Activated CD4-positive, alpha-beta T cell treated with anti-CD3 and anti-CD28 coated beads, Interleukin-2, amount 10 ng/mL, durations not matched to agents 24 days and 14 days (primary cell): ENCODE measurements at regions not wholly inside any gene's neighbourhood (a gene's known extent, or its start where the extent isn't known, plus 50 kb on each side); places are given as distances from the start of the nearest gene placed in this dataset.
"Not testable (repeated sequence)": the region's sequence is repeated elsewhere in the genome, so short reads cannot be mapped to it uniquely, and the experiment has no call there.

Experiments
- DNase-seq: peaks from one replicate; pipeline ENCODE4 v3.0.0; 2022
- H3K27ac Mint-ChIP-seq: one replicate; pipeline ENCODE4 v1.8.0; 2022; ENCODE audit warnings: mild to moderate bottlenecking, mixed read lengths
- H3K27me3 Mint-ChIP-seq: one replicate; pipeline ENCODE4 v1.8.0; 2022; ENCODE audit warnings: mixed read lengths
- H3K36me3 Mint-ChIP-seq: one replicate; pipeline ENCODE4 v1.8.0; 2022; ENCODE audit warnings: low read depth, mild to moderate bottlenecking, mixed read lengths
- H3K4me1 Mint-ChIP-seq: one replicate; pipeline ENCODE4 v1.8.0; 2021; ENCODE audit warnings: mixed read lengths
- H3K4me3 Mint-ChIP-seq: one replicate; pipeline ENCODE4 v1.8.0; 2022; ENCODE audit warnings: mild to moderate bottlenecking, moderate library complexity, mixed read lengths
- H3K9me3 Mint-ChIP-seq: one replicate; pipeline ENCODE4 v1.8.0; 2021; ENCODE audit warnings: mixed read lengths
- intact Hi-C: fragments of 100-400 bp; cut with micrococcal nuclease; formaldehyde crosslinking; loops from one replicate; pipeline ENCODE4 v1.15.1; 2023

DNA sequence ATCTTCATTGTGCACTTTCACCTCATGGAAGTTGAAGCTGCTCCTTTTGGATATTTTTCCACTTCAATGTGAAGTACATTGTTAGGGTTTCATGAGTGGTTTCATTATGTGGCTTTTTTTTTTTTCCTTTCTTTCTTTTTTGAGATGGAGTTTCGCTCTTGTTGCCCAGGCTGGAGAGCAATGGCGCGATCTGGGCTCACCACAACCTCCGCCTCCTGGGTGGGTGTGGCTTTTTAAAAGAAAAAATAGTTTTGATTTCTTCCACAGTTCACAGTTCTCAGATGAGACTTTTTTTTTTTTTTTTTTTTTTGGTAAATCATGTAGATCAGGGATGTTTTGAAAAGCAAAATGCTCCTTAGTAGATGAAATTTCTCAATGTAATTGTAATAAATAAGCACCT is 652.3 kb upstream of the ANKRD30A start:
- Mint-ChIP-seq H3K27ac (no peak overlapping the region), H3K36me3 (no peaks in the 10 kb centered on the region), H3K4me3 (no peak overlapping the region), H3K9me3 (peaks cover 5% of the 10 kb centered on the region), H3K27me3 (no peaks in the 10 kb centered on the region), H3K4me1 (no peaks in the 10 kb centered on the region)
- intact Hi-C loops: no loop called here
- no peak for DNase-seq

DNA sequence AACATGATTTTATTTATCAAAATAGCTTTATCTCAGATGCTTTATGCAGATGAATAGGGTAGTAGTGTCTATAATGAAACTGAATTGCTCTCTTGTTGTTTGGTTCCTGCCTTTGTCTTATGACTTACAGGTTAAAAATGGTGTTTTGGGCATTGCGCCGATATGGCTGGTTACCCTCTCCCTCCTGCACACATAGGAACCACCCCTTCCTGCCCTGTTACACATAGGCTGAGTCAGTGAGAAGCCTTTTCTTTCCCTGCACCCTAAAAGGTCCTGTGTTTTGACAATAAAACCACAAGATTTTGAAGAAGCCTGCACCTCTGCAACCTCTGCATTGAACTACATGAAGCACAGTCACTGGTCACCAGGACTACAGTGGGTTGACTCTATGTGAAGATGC is 655.8 kb upstream of the ANKRD30A start:
- no peaks in the 10 kb centered on the region for H3K27me3 Mint-ChIP-seq
- H3K27ac Mint-ChIP-seq: no peak overlapping the region
- H3K9me3 Mint-ChIP-seq: peaks cover 6% of the 10 kb centered on the region
- intact Hi-C loops: no loop called here
- H3K36me3 Mint-ChIP-seq: no peaks in the 10 kb centered on the region
- no peak overlapping the region for H3K4me3 Mint-ChIP-seq
- DNase-seq: no peak
- no peaks in the 10 kb centered on the region for H3K4me1 Mint-ChIP-seq

DNA sequence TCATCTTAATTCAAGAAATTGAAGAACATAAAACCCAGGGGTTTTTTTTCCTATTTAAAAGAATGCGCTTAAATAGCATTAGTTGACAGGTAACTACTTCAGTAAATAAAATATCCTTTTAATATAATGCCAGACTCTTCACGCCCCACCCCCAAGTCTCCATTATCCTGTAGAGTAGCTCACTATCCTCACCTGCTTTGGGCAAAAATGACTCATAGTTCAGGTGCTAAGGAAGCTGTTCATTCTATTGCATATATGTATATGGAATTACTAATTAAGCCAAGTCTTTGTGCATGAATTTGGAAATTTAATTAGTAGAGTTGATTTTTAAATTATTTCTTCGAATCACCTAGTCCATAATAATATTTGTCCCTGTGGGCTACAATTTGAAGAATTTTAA is 656.8 kb upstream of the ANKRD30A start:
- no peak overlapping the region for H3K4me3 Mint-ChIP-seq
- H3K36me3 Mint-ChIP-seq: no peaks in the 10 kb centered on the region
- peaks cover 10% of the 10 kb centered on the region for H3K9me3 Mint-ChIP-seq
- H3K27me3 Mint-ChIP-seq: no peaks in the 10 kb centered on the region
- H3K4me1 Mint-ChIP-seq: no peaks in the 10 kb centered on the region
- no peak overlapping the region for H3K27ac Mint-ChIP-seq
- no peak for DNase-seq
- intact Hi-C loops: no loop called here

DNA sequence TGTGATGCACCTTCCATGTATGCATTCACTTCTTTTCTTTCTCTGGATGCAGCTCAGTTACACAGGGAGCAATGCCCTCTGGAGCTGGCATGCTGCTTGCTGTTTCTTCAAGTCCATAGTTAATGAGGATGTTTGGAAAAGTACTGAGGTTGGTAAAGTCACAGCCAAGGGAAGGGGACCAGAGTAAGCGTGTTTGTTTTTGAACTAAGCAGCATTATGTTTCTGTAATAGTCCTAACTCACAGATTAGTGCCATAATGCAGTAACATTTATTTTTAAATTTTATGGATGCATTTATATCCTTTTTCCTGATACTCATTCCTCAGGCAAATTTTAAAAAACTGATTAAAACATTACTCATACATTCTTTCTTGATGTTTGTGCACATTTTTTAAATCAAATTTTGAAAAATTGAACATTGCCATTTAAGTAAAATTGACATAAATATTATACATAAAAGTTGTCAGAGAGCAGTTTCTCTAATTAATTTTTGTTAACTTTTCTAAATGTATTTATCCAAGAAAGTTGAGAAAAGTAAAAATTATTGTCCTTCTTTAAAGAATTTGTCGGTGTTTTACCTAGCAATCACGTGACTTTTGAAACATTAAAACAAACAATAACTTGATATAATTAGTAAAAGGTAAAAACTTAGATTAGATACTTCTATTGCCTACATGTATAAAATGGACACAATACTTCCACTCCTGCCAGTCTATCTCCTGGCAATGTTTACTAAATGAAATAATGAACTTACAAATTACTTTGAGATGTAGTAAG is 659.6 kb upstream of the ANKRD30A start:
- intact Hi-C loops: no loop called here
- Mint-ChIP-seq H3K9me3 (peaks cover 18% of the 10 kb centered on the region), H3K27ac (no peak overlapping the region), H3K27me3 (no peaks in the 10 kb centered on the region), H3K4me1 (no peaks in the 10 kb centered on the region), H3K4me3 (no peak overlapping the region), H3K36me3 (no peaks in the 10 kb centered on the region)
- DNase-seq: no peak

DNA sequence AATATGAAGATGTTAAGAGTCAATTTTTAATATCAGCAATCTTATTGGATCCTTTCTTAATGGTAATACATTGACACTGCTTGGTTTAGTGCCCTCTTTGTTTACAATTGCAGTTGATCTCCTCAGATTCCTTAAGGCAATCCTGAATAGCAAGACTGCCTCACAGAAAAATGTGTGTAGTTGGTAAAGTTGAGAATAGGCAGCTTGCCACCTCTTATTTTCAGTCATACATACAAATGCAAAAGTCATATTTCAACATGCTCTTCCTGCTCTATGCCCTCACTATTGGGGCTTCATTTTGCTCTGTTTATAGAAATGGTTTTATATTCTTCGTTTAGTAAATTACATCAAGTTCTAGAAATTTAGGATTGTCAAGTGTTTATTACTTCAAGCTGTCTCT is 661.1 kb upstream of the ANKRD30A start:
- H3K27me3 Mint-ChIP-seq: no peaks in the 10 kb centered on the region
- DNase-seq: no peak
- no peaks in the 10 kb centered on the region for H3K4me1 Mint-ChIP-seq
- intact Hi-C loops: no loop called here
- no peak overlapping the region for H3K27ac Mint-ChIP-seq
- H3K36me3 Mint-ChIP-seq: no peaks in the 10 kb centered on the region
- H3K9me3 Mint-ChIP-seq: peaks cover 18% of the 10 kb centered on the region
- H3K4me3 Mint-ChIP-seq: no peak overlapping the region

DNA sequence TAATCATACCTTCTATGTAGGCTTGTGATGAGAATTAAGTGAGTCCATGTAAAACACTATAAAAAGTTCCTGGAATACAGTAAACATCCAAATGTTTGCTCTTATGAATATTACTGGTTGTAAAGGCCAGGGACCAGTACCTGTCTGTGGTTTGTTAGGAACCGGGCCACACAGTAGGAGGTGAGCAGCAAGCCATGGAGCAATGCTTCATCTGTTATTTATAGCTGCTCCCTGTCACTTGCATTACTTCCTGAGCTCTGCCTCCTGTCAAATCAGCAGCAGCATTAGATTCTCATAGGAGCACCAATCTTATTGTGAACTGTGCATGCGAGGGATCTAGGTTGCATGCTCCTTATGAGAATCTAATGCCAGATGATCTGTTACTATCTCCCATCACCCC is 662.0 kb upstream of the ANKRD30A start:
- DNase-seq: no peak

DNA sequence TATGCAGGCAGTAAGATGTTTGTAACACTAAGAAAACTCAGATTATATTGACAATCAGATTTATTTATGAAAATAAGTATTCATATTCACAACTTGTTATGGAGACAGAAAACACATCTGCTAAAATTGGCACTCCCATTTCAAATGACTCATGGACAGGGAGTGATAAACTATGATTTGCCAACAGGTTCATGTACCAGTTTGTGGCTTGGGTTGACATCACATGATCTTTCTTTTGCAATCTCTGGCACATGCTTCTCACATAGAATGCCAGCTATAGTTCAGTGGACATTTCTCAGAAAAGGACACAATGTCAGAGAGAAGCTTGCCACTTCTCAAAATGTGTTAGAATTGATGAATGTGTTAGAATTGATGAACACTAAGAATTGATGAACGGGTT is 663.2 kb upstream of the ANKRD30A start:
- intact Hi-C loops: no loop called here
- no peaks in the 10 kb centered on the region for H3K36me3 Mint-ChIP-seq

More for the DNA sequence above, 662.0 kb upstream of the ANKRD30A start:
- Mint-ChIP-seq H3K27ac (no peak overlapping the region), H3K9me3 (peaks cover 20% of the 10 kb centered on the region), H3K27me3 (no peaks in the 10 kb centered on the region), H3K4me3 (no peak overlapping the region), H3K4me1 (no peaks in the 10 kb centered on the region), H3K36me3 (no peaks in the 10 kb centered on the region)
- intact Hi-C loops: no loop called here

DNA sequence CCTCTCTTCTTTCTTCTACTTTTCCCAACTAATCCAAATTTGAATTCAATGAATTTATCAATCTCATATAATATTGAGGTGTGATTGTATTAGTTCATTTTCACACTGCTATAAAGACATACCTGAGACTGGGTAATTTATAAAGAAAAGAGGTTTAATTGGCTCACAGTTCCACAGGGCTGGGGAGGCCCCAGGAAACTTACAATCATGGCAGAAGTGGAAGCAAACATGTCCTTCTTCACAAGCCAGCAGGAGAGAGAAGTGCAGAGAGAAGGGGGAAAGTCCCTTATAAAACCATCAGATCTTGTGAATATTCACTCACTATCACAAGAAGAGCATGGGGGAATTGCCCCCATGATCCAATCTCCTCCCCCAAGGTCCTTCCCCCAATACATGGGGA is 667.0 kb upstream of the ANKRD30A start:
- H3K27ac Mint-ChIP-seq, H3K36me3 Mint-ChIP-seq, intact Hi-C loops, H3K27me3 Mint-ChIP-seq, H3K4me1 Mint-ChIP-seq, H3K4me3 Mint-ChIP-seq, DNase-seq: not testable (repeated sequence)
- peaks cover 19% of the 10 kb centered on the region for H3K9me3 Mint-ChIP-seq

More for the DNA sequence above, 663.2 kb upstream of the ANKRD30A start:
- no peaks in the 10 kb centered on the region for H3K4me1 Mint-ChIP-seq
- DNase-seq: no peak
- peaks cover 24% of the 10 kb centered on the region for H3K9me3 Mint-ChIP-seq
- H3K27me3 Mint-ChIP-seq: no peaks in the 10 kb centered on the region
- H3K27ac Mint-ChIP-seq: no peak overlapping the region
- H3K4me3 Mint-ChIP-seq: no peak overlapping the region

DNA sequence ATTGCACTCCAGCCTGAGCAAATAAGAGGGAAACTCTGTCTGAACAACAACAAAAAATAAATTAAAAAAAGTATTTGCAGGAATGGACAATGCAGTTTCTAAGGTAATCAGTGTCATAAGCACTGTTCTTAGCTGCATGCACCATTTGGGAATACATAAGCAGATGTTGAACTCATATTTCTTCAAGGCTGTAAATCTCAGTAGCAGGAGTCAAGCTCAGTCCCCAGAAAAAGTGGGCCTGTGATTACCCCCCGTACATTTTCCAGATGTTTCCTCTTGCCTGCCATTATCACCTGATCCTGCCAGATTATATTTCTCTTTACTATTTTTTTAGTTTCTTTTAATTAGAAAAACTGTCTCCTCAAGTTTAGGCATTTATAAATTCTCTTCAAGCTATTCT is 667.6 kb upstream of the ANKRD30A start:
- Mint-ChIP-seq H3K36me3 (no peaks in the 10 kb centered on the region), H3K27ac (no peak overlapping the region), H3K4me1 (no peaks in the 10 kb centered on the region), H3K9me3 (peaks cover 19% of the 10 kb centered on the region), H3K27me3 (no peaks in the 10 kb centered on the region), H3K4me3 (no peak overlapping the region)
- DNase-seq: no peak
- intact Hi-C loops: no loop called here

DNA sequence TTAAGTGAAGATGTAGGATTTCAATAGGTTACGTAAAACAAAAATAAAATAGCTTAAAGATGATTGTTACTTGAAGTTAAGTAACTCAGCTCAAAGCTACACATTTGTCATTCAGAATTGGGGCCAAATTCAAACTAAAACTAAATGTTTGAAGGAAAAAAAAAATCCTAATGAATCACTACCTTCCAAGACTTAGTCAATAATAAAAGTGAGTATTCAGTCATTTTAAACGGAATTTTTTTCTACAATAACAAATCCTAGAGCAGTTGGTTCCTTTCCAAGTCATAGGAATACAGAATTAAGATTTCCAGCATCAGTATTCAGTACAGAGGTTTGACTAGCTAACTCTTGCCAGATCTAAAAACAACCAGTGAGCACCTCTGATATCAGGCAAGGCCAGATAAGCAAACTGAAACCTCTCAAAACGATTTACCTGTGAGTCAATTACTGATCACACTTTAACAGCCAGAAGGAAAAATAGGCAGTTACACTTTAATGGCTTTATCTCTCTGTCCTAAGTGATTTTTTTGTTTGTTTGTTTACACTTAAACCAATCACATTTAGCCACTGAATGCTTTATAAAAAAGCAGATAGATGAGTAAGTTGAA is 669.8 kb upstream of the ANKRD30A start:
- no peak for DNase-seq
- H3K4me1 Mint-ChIP-seq: no peaks in the 10 kb centered on the region
- no peak overlapping the region for H3K4me3 Mint-ChIP-seq
- peaks cover 10% of the 10 kb centered on the region for H3K9me3 Mint-ChIP-seq
- H3K27ac Mint-ChIP-seq: no peak overlapping the region
- no peaks in the 10 kb centered on the region for H3K36me3 Mint-ChIP-seq
- no peaks in the 10 kb centered on the region for H3K27me3 Mint-ChIP-seq
- intact Hi-C loops: no loop called here

DNA sequence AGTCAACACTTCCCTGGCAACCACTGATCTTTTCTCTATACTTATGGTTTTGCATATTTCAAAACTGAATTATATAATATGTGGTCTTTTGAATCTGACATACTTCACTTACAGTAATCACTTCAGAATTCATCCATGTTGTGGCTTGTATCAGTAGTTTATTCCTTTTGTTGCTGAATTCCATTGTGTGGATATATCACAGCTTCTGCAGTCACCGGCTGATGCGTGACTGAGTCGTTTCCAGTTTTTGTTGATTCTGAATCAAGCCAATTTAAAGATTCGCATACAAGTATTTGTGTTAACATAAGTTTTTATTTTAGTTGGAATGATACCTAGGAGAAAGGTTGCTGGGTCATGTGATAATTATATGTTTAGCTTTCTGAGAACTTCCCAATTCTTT is 672.5 kb upstream of the ANKRD30A start:
- Mint-ChIP-seq H3K4me1 (no peaks in the 10 kb centered on the region), H3K27me3 (no peaks in the 10 kb centered on the region), H3K9me3 (no peaks in the 10 kb centered on the region), H3K27ac (no peak overlapping the region), H3K36me3 (no peaks in the 10 kb centered on the region), H3K4me3 (no peak overlapping the region)
- DNase-seq: no peak
- intact Hi-C loops: no loop called here

DNA sequence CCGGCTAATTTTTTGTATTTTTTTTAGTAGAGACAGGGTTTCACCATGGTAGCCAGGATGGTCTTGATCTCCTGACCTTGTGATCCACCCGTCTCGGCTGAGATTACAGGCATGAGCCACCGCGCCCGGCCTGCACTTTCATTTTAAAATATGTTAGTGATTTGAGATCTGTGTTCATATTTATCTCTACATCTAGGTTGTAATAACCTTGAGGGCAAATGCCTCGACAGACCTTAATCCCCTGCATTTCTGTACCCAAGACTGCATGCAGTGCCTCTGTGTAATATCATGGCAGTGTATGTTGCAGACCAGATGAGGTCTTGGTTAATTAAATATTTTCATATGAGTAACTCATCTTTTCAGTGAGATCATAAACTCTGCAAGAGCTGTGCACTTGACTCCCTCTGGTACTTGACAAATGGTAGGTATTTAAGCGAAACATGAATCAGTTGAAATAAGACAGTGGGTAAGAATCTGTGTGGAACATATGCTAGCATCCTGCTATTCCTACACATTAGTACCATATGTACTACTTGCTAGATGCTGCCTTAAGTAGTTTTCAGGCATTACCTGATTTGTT is 673.9 kb upstream of the ANKRD30A start:
- Mint-ChIP-seq H3K4me1 (no peaks in the 10 kb centered on the region), H3K4me3 (no peak overlapping the region), H3K36me3 (no peaks in the 10 kb centered on the region), H3K27ac (no peak overlapping the region), H3K27me3 (no peaks in the 10 kb centered on the region), H3K9me3 (no peaks in the 10 kb centered on the region)
- intact Hi-C loops: no loop called here
- no peak for DNase-seq

DNA sequence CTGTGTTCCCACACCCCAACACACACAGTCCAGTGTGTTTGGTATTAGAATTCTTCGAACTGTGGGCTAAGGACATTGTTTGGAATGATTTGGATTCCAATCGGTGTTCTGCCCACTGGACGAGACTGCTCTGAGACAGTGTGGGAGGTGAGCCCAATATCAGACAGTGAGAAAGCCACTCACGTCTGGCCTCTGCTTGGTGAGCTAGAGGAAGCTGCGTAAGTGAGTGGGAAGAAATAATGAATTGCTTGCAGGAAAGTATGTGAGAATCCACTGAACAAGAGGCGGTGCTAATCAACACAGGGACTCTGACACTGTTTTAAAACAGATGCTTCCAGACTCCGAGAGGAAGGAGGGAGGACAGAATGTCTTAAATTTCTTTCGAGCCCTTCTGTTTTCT is 675.0 kb upstream of the ANKRD30A start:
- Mint-ChIP-seq H3K27ac (no peak overlapping the region), H3K4me1 (no peaks in the 10 kb centered on the region), H3K27me3 (no peaks in the 10 kb centered on the region), H3K36me3 (no peaks in the 10 kb centered on the region), H3K9me3 (no peaks in the 10 kb centered on the region), H3K4me3 (no peak overlapping the region)
- DNase-seq: no peak
- intact Hi-C loops: no loop called here

DNA sequence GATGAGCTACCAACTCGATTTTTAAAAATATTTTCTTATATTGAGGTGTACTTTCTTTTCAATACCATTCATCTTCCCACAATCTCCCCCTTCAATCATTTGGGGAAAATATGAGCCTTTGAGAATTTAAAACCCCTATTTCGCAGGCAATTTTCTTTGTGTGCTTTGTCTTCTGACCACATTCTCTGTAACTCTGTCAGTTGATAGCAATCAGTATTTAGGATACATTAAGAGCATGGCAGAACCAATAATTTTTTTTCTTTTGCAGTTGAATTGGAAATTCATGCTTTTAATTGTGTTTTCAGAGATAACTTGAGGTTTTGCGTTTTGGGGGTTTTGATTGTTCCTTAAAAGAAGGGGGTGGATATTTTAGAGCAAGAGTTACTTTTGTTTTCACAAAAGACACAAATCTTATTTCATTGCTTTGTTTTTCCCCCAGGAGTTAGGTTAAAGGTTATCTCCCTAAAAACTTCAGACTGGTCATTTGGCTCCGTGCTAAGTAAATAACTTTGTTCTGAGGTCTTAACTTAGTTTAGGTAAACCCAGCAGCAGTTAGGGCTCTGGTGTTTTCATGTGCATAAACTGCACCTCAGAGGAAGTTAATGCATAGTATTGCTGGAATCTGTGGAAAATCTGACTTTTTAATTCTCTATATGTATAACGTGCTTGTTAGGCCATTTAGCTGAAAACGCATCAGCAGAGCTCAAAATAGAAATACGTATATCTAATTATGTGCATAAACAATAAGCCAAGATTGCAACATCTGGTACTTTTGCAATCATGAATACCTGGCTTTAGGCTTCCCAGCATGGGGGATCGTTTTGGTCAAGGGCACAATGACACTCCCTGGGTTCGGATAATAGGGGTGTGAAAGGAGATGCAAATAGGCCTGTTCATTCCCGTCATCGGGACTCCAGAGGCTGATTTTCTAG is 676.4 kb upstream of the ANKRD30A start:
- H3K27me3 Mint-ChIP-seq: no peaks in the 10 kb centered on the region
- H3K36me3 Mint-ChIP-seq: no peaks in the 10 kb centered on the region
- no peak overlapping the region for H3K27ac Mint-ChIP-seq
- intact Hi-C loops: no loop called here
- no peak for DNase-seq
- no peaks in the 10 kb centered on the region for H3K9me3 Mint-ChIP-seq
- no peak overlapping the region for H3K4me3 Mint-ChIP-seq
- no peaks in the 10 kb centered on the region for H3K4me1 Mint-ChIP-seq
